Activated CD4-positive, alpha-beta T cell treated with anti-CD3 and anti-CD28 coated beads, Interleukin-2, amount 50 U/mL, for 1 hour (primary cell): ENCODE measurements at regions not wholly inside any gene's neighbourhood (a gene's known extent, or its start where the extent isn't known, plus 50 kb on each side); places are given as distances from the start of the nearest gene placed in this dataset.

Experiments used
- DNase-seq: peaks from one replicate; pipeline ENCODE4 v3.0.0-alpha.2; 2020

- DNase-seq: no peak
These were observed 84.0 kb upstream of the CD99 start for GRCh38 chrX:2607113-2607512.

- DNase-seq: no peak
These were observed 90.5 kb upstream of the CD99 start for GRCh38 chrX:2600564-2600963.

GRCh38 chrX:2596555-2597255, 94.4 kb upstream of the CD99 start:
- DNase-seq: no peak

GRCh38 chrX:2596045-2596444, 95.0 kb upstream of the CD99 start:
- DNase-seq: no peak

GRCh38 chrX:2595258-2595657, 94.5 kb upstream of the DHRSX start:
- DNase-seq: no peak

GRCh38 chrX:2594491-2594890, 93.7 kb upstream of the DHRSX start:
- DNase-seq: no peak

- no peak for DNase-seq
These were observed 91.5 kb upstream of the DHRSX start for GRCh38 chrX:2592279-2592678.

- DNase-seq: no peak
These were observed 88.6 kb upstream of the DHRSX start for GRCh38 chrX:2589186-2590020.

GRCh38 chrX:2588049-2588448, 87.3 kb upstream of the DHRSX start:
- DNase-seq: no peak

- DNase-seq: no peak
These were observed 86.4 kb upstream of the DHRSX start for GRCh38 chrX:2587146-2587545.

GRCh38 chrX:2585158-2585470, 84.3 kb upstream of the DHRSX start:
- DNase-seq: no peak

- no peak for DNase-seq
These were observed 83.7 kb upstream of the DHRSX start for GRCh38 chrX:2584251-2585157.

GRCh38 chrX:2583194-2584162, 82.7 kb upstream of the DHRSX start:
- DNase-seq: no peak

GRCh38 chrX:2582667-2583066, 81.9 kb upstream of the DHRSX start:
- DNase-seq: no peak

- DNase-seq: no peak
These were observed 80.5 kb upstream of the DHRSX start for GRCh38 chrX:2581296-2581695.

- no peak for DNase-seq
These were observed 78.1 kb upstream of the DHRSX start for GRCh38 chrX:2578864-2579263.

GRCh38 chrX:2577844-2578466, 77.2 kb upstream of the DHRSX start:
- DNase-seq: no peak

- no peak for DNase-seq
These were observed 76.0 kb upstream of the DHRSX start for GRCh38 chrX:2576793-2577192.

GRCh38 chrX:2574271-2574670, 73.5 kb upstream of the DHRSX start:
- no peak for DNase-seq

GRCh38 chrX:2572740-2573139, 72.0 kb upstream of the DHRSX start:
- no peak for DNase-seq

GRCh38 chrX:2568125-2568524, 67.3 kb upstream of the DHRSX start:
- no peak for DNase-seq

GRCh38 chrX:2566055-2566454, 65.3 kb upstream of the DHRSX start:
- no peak for DNase-seq
